HG02981 (cell line): ENCODE measurements at regions not wholly inside any gene's neighbourhood (a gene's known extent, or its start where the extent isn't known, plus 50 kb on each side); places are given as distances from the start of the nearest gene placed in this dataset.
"Not testable (repeated sequence)": the region's sequence is repeated elsewhere in the genome, so short reads cannot be mapped to it uniquely, and the experiment has no call there.

ENCODE experiments used
- ATAC-seq: cut with Tn5 transposase; IDR thresholded peaks from one replicate; pipeline ENCODE4 v1.9.1; 2021; ENCODE audit warnings: mild to moderate bottlenecking, moderate library complexity; ENCODE audit not compliant: unreplicated experiment

DNA sequence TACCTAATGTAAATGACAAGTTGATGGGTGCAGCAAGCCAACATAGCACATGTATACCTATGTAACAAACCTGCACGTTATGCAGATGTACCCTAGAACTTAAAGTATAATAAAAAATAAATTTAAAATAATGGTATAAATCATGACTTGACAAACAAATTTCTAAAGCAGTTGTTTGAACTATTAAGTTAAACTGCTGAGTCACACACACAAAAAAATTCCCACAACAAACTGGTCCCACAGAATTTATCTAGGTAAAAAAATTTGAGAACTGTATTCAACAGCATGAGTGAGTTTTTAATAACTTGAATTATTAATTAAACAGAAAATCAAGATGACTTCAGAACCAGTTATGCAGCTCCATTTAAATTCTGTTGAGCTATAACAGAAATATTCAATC is 186.0 kb upstream of the SOX6 start:
- ATAC-seq, result no peak

DNA sequence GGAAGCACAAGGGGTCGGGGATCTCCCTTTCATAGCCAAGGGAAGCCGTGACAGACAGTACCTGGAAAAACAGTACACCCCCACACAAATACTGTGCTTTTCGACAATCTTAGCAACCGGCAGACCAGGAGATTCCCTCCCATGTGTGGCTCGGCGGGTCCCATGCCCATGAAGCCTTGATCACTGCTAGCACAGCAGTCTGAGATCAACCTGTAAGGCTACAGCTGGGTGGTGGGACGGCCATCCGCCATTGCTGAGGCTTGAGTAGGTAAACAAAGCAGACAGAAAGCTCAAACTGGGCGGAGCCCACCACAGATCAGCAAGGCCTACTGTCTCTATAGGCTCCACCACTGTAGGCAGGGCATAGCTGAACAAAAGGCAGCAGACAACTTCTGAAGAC is 180.2 kb upstream of the SOX6 start:
- no peak for ATAC-seq

DNA sequence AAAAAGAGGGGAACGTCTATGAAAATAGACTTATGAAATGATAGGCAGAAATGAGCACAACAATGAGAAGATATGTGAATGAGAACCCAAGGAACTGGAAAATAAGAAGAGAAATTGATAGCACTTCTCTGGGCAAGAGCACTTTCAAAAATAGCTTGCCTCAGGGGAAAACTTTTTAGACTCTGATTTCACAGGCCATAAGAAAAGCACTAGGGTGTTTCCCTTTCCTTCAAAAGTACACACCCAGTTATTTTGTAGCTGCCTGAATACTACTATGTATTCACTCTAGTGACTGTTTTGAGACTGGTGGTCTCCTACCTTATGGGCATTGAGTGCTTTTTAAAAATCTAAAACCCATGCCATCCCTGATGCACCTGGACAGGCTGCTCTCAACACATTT is 172.3 kb upstream of the SOX6 start:
- ATAC-seq, result no peak

DNA sequence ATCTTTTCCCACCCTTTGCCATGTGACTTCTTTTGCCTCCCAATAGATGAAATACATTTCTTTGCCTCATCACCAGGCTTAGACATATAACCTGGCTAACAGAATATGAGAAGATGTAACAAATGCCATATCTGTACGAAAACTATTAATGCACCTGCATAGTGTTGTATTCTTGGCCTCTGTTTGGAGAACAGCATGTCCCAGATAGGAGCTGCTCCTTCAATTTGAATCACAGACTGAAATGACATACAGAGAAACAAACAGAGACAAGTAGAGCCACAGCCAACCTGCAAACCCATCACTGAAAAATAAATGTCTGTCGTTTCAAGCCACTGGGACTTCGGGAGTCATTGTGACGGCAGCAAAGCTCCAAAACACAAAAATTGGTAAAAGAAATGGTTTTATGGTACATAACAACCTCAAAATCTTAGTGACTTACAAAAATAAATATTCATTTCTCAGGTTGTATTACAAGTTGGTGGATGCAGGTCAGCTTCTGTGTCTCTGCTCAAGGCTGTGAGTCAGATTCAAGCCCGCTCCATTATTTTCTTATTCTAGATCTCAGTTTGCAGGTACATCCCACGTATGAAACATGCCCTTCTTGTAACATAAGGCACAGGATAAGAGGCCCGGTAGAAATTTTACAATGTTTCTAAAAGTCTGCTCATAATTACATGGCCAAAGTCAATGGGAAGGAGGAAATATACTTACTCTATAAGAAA is 171.3 kb upstream of the SOX6 start:
- ATAC-seq, result no peak

DNA sequence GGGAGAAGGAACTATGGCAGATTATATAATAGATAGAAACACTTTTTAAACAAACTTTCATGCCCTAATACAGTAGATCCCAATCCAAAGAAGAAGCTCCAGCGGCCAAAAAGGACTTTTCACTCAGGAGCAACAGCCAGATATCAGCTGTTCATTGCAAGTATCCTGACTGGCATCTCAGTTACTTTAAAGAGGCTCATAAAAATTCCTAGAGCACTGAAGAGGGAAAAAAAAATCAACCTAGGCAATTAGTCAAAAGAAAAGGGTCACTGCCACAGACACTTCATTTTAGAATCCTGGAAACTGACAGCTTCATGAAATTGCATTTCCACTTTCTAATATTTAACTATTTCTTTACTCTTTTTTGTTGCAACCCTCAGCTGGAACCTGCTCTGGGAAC is 170.6 kb upstream of the SOX6 start:
- no peak for ATAC-seq

DNA sequence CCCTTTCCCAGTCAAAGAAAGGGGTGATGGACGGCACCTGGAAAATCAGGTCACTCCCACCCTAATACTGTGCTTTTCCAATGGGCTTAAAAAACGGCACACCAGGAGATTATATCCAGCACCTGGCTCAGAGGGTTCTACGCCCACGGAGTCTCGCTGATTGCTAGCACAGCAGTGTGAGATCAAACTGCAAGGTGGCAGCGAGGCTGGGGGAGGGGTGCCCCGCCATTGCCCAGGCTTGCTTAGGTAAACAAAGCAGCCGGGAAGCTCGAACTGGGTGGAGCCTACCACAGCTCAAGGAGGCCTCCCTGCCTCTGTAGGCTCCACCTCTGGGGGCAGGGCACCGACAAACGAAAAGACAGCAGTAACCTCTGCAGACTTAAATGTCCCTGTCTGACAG is 164.4 kb upstream of the SOX6 start:
- ATAC-seq, result not testable (repeated sequence)

DNA sequence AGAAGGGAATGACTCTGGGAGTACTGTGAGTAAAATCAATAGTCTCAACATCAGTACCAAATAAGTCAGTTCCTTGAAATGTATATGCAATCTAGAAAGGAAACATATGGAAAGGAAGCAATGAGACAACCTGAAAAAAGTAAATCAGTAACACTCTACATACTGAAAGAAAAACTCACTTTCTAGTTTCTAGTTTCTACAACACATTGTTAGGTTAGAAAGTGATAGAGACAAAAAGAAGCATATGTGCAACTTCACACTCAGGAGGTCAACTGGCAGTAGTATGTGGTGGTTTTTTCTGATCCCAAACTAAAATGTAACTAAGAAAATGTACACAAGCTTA is 156.5 kb upstream of the SOX6 start:
- peak; percentile 96 for ATAC-seq

DNA sequence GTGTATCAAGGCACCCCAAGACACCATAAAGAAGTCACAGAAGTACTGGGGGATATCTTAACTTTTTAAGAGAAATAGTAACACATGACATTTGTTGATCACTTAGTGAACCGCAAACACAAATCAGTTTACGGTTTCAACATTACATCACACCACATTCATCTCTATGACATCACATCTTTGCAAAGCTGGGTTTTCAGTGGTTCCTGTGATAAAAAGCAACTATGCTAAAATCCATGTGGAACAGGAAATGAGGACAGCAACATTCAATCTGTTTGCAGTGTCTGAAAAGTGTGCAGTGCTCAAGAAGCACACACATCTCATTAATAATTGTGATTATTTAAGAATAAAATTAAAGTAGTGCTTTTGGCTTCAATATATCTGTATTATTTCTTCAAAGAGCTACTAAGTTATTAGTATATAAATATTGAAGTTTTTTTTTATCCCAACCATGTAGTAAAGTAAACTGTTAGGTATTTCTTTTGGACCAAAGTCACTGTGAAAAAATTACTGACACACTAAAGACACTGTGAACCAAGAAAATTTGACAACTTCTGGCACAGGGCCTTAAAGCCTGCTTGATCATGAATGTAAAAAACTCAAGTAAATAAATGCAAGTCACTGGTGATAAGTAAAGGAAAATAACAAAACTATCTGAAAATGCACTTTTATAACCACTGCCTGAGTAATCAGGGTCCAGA is 156.0 kb upstream of the SOX6 start:
- ATAC-seq, result no peak

DNA sequence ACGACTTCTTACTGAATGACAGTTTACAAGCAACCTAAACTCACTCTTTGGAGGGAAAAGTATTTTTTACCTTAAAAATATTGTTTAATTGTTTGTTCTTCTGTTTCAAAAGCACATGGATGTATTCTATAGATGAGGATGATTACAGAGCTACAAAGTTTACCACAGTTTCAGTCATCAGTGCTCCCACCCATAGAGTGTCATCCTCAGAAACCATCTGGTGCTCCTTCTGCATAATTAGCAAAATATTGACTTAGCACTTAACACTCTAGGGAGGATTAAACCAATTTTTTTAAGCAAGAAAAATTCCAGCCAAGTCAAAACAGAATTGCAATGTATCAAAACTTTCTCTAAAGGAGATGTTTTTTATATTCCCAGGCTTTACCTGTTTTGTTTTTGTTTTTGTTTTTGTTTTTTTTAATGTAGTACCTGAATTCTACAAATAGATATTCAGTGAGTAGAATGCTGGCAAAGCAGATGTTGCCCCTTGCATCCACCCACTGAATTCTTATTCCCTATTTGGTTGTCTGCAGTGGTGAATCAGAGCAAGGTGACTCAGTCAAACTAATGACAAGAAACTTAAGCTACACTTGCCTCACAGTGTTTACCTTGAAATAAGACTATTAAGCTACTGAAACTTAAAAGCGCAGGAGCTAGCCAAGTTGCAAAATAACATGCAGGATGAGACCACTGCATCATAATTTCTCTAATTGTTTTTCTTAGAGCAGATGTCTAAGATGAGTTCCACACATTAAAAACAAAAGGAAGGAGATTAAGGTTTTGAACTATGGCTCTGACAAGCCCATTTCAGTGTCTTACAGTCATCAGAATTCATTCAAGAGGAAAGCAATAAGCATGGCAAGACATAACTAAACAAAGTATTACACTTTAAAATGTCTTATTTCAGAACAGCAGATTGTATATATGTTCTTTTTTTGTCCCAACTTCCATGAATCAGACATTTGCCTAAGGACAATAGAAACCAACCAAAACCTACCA is 155.1 kb upstream of the SOX6 start:
- no peak for ATAC-seq

DNA sequence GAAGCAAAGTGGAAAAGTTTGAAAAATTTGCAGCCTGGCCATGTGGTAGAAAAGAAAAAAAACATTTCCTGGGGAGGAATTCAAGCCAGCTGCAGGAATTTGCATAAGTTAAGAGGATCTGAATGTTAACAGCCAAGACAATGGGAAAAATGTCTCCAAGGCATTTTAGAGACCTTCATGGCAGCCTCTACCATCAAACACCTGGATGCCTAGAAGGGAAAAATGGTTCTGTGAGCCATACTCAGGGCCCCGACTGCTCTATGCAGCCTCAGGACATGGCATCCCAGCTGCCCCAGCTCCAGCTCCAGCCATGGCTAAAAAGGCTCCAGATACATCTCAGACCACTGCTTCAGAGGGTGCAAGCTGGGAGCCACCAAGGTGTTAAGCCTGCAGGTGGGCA is 149.1 kb upstream of the SOX6 start:
- ATAC-seq, result no peak

DNA sequence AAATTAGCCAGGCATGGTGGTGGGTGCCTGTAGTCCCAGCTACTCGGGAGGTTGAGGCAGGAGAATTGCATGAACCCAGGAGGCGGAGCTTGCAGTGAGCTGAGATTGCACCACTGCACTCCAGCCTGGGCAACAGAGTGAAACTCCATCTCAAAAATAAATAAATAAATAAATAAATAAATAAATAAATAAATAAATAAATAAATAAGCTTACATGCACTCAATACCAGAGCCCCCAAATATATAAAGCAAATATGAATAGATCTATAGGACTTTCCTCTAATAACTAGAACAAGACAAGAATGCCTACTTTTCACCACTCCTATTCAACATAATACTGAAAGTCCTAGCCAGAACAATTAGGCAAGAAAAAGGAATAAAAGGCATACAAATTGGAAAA is 147.5 kb upstream of the SOX6 start:
- ATAC-seq, result not testable (repeated sequence)

DNA sequence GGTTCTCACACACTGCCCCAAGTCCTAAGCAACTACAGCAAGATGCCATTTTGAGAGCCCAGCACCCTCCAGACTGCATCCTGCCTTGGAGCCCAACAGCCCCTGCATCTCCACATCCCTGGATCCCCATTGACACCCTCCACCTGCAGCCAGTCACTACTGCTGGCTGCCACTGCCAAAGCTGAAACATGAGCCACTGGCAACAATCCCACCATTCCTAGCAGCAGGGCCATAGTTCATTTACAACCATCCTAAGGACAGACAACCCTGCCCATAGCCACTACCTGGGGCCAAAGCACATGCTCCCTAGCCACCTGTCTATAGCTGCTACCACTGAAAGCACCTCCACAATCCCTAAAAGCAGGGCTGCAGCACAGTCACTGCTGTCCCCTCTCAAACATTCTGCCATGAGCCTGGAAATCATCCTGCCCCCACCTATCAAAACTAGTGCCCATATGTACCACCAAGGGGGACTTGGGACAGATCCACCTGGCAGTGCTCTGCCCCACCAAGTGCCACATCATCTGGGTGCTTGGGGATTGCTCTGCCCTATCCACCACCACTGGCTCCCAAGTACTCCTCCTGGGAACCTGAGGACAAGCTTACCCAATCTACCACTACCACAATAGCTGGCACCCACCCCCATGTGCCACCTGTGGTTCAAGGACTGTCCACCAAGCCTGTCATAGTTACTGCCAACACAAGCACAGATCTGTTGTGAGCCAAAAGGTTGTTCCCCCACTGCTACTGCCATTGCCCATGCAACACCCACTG is 138.8 kb upstream of the SOX6 start:
- ATAC-seq, result no peak

DNA sequence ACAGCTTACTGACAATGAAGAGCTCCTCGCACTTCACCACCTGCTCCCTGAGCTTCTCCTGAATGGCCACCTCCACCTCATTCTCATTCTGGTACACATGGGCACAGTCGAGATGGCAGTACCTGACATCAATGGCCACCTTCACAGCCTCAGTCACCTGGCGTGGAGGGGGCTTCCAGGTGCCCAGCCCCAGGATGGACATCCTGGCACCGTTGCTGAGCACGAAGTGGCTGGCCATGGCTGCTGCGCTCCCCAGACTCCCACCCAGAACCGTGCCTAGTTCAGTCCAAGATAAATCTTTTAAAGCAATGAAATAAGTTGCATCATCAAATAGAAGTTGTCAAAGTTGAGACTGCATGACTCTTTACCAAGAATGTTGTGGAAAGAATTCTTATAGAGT is 128.1 kb upstream of the SOX6 start:
- no peak for ATAC-seq

DNA sequence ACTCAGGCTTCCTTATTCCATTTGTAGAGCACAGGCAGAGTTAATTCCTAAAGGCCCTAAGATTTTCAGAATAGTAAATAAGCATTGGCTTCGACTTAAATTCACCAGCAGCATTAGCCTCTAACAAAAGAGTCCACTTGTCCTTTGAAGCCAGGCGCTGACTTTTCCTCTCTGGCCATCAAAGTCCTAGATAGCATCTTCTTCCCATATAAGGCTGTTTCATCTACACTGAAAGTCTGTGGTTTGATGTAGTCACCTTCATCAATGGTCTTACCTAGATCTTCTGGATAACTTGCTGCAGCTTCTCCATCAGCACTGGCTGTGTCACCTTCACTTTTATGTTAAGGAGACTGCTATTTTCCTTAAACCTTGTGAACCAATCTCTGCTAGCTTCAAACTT is 118.3 kb upstream of the SOX6 start:
- no peak for ATAC-seq

DNA sequence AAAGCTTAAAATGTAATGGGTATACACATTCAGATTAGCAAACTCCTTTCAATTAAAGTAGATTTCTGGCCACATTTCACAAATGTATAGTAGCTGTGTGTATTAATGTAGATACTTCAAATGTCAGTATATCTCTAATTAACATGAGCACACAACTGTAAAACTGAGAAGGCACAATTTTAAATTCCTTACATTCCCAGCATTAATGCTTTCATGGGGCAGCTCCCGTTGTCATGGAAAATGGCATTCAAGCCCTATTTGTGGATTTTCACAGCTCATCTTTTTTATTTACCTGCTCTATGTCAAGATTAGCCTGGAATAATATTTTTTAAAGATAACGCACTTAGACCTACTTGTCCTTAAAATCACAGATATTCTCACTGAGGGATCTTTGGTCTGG is 113.6 kb upstream of the SOX6 start:
- no peak for ATAC-seq

DNA sequence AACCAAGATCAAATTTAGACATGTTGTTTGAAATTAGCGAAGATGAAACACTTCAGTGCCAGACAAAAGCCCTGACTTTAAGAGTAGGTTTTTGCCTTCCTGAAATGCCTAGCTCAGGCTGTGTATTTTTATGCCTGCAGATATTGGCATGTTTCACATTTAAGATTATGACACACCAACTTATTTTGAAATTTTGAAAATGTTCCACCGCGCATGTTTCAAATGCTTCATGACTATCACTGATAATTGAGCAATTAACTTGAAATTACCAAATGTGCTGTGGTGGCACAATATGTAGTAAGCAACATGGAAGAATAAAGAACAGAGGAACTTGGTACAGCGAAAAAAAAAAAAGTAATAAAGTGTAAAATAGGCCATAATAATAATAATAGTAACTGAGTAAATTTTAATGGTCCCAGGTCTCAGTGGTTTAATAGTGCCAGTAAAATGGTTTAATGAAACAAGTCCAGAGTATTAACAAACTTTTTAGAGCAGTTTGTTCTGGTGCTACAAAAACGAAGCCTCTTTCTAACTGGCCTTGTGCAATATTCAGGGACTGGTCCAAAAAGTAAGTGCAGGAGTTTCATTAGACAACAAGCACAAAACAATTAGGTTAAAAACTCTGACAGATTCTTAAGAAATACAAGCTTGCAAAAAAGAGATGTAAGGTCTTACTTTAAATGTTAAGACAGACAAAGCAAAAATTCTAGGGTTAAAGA is 112.5 kb upstream of the SOX6 start:
- ATAC-seq, result no peak

DNA sequence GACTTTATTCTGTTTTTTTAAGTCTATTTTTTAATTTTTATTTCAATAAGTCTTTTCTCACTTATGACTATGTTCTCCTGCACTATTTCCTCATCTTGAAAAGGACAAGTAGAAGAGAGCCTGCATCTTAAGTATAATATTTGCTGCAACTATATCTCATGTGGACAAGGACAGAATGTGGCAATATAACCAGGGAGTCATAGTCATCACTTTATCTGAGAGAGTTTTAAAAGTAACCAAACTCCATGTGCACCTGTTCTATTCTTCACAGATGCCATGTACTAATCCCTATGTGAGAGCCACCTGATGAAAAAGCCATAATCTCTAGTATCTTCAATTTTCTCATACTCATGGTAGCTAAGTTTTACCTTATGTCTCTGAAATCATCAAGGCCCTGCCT is 104.2 kb upstream of the SOX6 start:
- ATAC-seq, result no peak

DNA sequence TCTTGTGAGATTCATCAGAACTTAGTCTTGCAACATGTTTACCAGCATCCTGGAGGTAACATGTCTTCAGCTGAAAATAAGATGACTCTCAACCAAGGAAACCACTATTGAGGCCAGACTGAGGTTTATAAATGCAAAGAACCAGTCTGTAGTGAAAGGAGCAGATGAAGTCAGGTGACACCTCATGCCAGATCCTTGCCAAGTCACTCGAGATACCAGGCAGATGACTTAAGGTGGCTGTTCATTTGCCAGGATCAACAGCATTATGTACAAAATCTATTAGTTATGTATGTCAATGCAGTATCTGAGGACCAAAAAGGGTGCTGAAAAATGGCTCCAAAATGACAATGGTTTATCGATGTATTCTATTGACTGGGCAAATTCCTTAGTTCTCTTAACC is 100.0 kb upstream of the SOX6 start:
- no peak for ATAC-seq

DNA sequence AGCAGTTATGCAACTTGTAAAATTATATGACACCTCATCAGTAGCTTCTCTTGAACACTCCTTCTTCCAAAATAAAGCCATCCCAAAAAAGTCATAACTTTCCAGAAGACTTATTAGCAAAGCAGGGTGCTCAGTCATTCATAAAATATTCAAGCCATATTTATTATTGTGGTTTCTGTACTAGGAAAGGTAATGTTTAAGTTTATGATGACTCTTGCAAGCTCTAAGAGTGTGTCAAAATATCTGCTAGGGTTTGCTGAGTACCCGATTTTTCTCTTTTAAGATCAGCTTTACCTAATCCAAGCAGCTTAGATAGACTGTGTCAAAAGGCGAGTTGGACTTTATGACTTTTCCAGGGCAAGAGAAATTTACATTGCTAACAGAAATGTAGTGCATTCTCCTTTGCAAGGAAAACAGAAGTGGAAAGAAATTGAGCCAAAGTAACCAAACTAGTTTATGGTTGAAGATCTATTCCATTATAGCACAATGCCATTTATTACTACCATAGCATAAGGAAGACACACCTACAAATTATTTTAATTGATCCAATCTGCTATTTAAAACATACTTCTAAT is 98.0 kb upstream of the SOX6 start:
- no peak for ATAC-seq

DNA sequence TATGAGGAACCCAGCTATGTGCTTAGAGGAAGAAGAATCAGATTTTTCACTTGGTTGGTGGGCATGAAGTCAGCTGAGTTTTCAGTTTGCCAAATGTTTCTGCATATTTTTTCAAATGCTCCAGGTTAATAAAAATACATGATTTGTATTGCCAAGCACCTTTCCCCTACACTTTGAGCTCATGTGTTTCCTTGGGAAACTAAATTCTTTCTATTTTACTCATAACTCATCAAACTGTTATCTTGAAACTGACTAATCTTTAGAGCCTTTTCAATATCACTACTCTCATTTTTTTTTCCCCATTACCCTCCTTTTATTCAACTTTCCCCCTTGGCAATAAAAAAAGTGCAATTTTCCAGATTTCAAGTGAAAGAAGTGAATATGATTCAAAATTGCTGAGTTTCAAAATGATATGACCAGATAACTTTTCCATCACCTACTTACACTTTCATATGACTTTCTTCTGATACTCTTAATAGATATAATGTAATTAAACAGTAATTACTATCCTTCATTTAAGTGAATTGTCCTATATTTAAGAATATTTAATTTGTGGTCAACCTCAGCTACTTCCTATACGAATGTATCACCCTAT is 91.9 kb upstream of the SOX6 start:
- ATAC-seq, result no peak
